ENCODE measurements at regions not wholly inside any gene's neighbourhood (a gene's known extent, or its start where the extent isn't known, plus 50 kb on each side); places are given as distances from the start of the nearest gene placed in this dataset.

DNA sequence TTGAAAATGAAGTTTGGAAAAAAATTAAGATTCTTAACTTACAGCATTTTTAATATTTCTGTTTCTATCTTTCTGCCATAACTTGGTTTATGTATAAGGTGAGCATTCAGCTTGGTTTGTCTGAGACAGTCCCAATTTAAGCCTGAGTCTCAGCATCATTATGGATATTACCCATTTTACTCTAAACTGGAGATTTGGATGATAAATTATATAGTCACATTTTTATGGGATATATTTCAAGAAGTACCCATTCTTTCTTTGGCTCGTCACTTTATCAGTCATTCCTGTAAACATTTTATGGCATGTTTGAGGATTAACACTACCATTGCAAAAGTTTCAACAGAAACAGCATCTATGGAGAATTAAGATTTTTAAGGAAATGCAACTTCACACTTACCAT is 1129.0 kb upstream of the PCDH9 start:
- dilution Hi-C loops (cut with MboI; ENCODE audit: extremely low pct_ligation_motif_present, low sequenced_read_pairs): no loop called here
- no peaks in the 10 kb centered on the region for H3K36me3 ChIP-seq (ENCODE audit: control insufficient read depth in 2 of 2, extremely low read depth in 1 of 2, insufficient read depth in 2 of 2, low read length in 2 of 2)
- FAIRE-seq (no peak), DNase-seq (ENCODE audit: low read depth, low spot score) (no peak)
- H3K4me2 ChIP-seq (ENCODE audit: control insufficient read depth, extremely low read depth, insufficient read depth, low read depth, low read length): no peak overlapping the region
- no peaks in the 10 kb centered on the region for H3K9me3 ChIP-seq (ENCODE audit: control insufficient read depth, low read depth, low read length)
- no peak overlapping the region for H2AFZ ChIP-seq (ENCODE audit: control insufficient read depth, low read length)
- H3K9me1 ChIP-seq (ENCODE audit: control insufficient read depth, extremely low read depth, insufficient read depth, low read length): no peaks in the 10 kb centered on the region
- no peak overlapping the region for H3K9ac ChIP-seq (ENCODE audit: control insufficient read depth, extremely low read depth, insufficient read depth, low read length)
- no peaks in the 10 kb centered on the region for H3K79me2 ChIP-seq (ENCODE audit: control insufficient read depth, insufficient read depth, low read length)
- H3K27me3 ChIP-seq (ENCODE audit: control insufficient read depth, extremely low read depth, insufficient read depth, low read length): no peaks in the 10 kb centered on the region
- no peak overlapping the region for H3K4me3 ChIP-seq (ENCODE audit: control insufficient read depth in 2 of 3, extremely low read depth in 1 of 3, insufficient read depth in 2 of 3, low read depth in 1 of 3, low read length in 3 of 3)
- H3K27ac ChIP-seq (ENCODE audit: control insufficient read depth, insufficient read depth, low read length): no peak overlapping the region
- no peaks in the 10 kb centered on the region for H4K20me1 ChIP-seq (ENCODE audit: control insufficient read depth, extremely low read depth, insufficient read depth, low read length)
- no peaks in the 10 kb centered on the region for H3K4me1 ChIP-seq (ENCODE audit: control insufficient read depth, extremely low read depth, insufficient read depth, low read length)
- TF ChIP-seq EZH2 (IDR thresholded peaks at IDR 0.05; ENCODE audit: low read length): no peak
- TF ChIP-seq, protein P1, sequence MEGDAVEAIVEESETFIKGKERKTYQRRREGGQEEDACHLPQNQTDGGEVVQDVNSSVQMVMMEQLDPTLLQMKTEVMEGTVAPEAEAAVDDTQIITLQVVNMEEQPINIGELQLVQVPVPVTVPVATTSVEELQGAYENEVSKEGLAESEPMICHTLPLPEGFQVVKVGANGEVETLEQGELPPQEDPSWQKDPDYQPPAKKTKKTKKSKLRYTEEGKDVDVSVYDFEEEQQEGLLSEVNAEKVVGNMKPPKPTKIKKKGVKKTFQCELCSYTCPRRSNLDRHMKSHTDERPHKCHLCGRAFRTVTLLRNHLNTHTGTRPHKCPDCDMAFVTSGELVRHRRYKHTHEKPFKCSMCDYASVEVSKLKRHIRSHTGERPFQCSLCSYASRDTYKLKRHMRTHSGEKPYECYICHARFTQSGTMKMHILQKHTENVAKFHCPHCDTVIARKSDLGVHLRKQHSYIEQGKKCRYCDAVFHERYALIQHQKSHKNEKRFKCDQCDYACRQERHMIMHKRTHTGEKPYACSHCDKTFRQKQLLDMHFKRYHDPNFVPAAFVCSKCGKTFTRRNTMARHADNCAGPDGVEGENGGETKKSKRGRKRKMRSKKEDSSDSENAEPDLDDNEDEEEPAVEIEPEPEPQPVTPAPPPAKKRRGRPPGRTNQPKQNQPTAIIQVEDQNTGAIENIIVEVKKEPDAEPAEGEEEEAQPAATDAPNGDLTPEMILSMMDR (optimal IDR thresholded peaks at IDR 0.05 in 1 of 3, IDR thresholded peaks at IDR 0.05 in 1 of 3, conservative IDR thresholded peaks at IDR 0.05 in 1 of 3; ENCODE audit: extremely low read depth in 1 of 3, insufficient read depth in 2 of 3, low read length in 3 of 3): no peak

DNA sequence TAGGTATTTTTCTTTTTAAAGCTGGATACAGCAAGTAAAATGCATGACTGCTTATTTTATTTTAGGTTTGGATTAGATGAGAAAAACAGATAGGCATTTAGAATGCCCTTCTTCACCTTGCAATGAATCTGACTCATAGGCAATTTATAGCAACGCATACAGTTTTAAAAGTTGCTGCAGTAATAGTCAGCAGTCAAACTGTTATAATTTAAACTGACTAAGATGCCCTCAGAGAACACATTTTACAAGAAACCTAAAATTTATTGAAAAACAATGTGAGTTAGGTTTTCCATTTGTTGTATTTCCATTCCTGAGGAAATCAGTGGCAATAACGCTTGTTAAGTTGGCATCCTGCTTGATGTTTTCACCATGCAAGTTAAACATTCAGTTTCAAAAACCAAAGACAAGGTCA is 1128.2 kb upstream of the PCDH9 start:
- FAIRE-seq (no peak), DNase-seq (ENCODE audit: low read depth, low spot score) (no peak)
- Histone ChIP-seq H3K9me1 (ENCODE audit: control insufficient read depth, extremely low read depth, insufficient read depth, low read length) (no peaks in the 10 kb centered on the region), H3K9me3 (ENCODE audit: control insufficient read depth, low read depth, low read length) (no peaks in the 10 kb centered on the region), H3K27me3 (ENCODE audit: control insufficient read depth, extremely low read depth, insufficient read depth, low read length) (no peaks in the 10 kb centered on the region), H2AFZ (ENCODE audit: control insufficient read depth, low read length) (no peak overlapping the region), H3K4me1 (ENCODE audit: control insufficient read depth, extremely low read depth, insufficient read depth, low read length) (no peaks in the 10 kb centered on the region), H4K20me1 (ENCODE audit: control insufficient read depth, extremely low read depth, insufficient read depth, low read length) (no peaks in the 10 kb centered on the region), H3K27ac (ENCODE audit: control insufficient read depth, insufficient read depth, low read length) (no peak overlapping the region), H3K4me3 (ENCODE audit: control insufficient read depth in 2 of 3, extremely low read depth in 1 of 3, insufficient read depth in 2 of 3, low read depth in 1 of 3, low read length in 3 of 3) (no peak overlapping the region), H3K4me2 (ENCODE audit: control insufficient read depth, extremely low read depth, insufficient read depth, low read depth, low read length) (no peak overlapping the region), H3K36me3 (ENCODE audit: control insufficient read depth in 2 of 2, extremely low read depth in 1 of 2, insufficient read depth in 2 of 2, low read length in 2 of 2) (no peaks in the 10 kb centered on the region), H3K9ac (ENCODE audit: control insufficient read depth, extremely low read depth, insufficient read depth, low read length) (no peak overlapping the region), H3K79me2 (ENCODE audit: control insufficient read depth, insufficient read depth, low read length) (no peaks in the 10 kb centered on the region)
- TF ChIP-seq, protein P1 (optimal IDR thresholded peaks at IDR 0.05 in 1 of 3, IDR thresholded peaks at IDR 0.05 in 1 of 3, conservative IDR thresholded peaks at IDR 0.05 in 1 of 3; ENCODE audit: extremely low read depth in 1 of 3, insufficient read depth in 2 of 3, low read length in 3 of 3): no peak
- no peak for TF ChIP-seq EZH2 (IDR thresholded peaks at IDR 0.05; ENCODE audit: low read length)
- dilution Hi-C loops (cut with MboI; ENCODE audit: extremely low pct_ligation_motif_present, low sequenced_read_pairs): no loop called here

All from keratinocyte (primary cell).